Uterus (tissue), 2 donors: ENCODE measurements at regions not wholly inside any gene's neighbourhood (a gene's known extent, or its start where the extent isn't known, plus 50 kb on each side); places are given as distances from the start of the nearest gene placed in this dataset.

Experiments
- POLR2A ChIP-seq, 2 donors: fragments of 450-650 bp; IDR thresholded peaks; one replicate each; pipeline ENCODE4 v1.6.1; 2016; ENCODE audit warnings: antibody characterized with exemption in 2 of 2, mild to moderate bottlenecking in 1 of 2, moderate library complexity in 1 of 2
- TF ChIP-seq, protein P1 (sequence below), 4 experiments: fragments of 200-600 bp in 2 of 4; fragments of 450-650 bp in 2 of 4; sonication (generic) in 2 of 4; IDR thresholded peaks; one replicate each; pipeline ENCODE4 v1.5.1; 2016 to 2019; ENCODE audit warnings: antibody characterized with exemption in 4 of 4, mild to moderate bottlenecking in 2 of 4, moderate library complexity in 1 of 4

DNA sequence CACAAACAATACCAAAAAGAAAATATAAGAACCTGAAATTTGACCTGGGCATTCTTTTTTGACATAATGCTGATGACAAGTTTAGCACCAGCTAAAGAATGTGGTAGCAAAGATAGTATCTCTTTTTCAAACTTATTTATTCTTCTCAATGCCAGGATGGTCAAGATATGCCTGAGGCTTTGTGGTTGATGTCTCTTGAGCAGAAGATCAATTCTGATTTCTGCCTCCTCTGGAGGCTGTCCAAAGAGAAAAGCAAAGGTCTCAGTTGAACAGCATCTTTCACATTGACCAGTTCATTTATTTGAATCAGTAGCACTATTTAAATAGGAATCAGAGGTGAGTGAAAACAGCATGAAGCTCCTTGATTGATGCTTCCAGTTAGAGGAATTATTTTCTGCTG lies 588.2 kb downstream of the HTR1A start:
- TF ChIP-seq, protein P1, sequence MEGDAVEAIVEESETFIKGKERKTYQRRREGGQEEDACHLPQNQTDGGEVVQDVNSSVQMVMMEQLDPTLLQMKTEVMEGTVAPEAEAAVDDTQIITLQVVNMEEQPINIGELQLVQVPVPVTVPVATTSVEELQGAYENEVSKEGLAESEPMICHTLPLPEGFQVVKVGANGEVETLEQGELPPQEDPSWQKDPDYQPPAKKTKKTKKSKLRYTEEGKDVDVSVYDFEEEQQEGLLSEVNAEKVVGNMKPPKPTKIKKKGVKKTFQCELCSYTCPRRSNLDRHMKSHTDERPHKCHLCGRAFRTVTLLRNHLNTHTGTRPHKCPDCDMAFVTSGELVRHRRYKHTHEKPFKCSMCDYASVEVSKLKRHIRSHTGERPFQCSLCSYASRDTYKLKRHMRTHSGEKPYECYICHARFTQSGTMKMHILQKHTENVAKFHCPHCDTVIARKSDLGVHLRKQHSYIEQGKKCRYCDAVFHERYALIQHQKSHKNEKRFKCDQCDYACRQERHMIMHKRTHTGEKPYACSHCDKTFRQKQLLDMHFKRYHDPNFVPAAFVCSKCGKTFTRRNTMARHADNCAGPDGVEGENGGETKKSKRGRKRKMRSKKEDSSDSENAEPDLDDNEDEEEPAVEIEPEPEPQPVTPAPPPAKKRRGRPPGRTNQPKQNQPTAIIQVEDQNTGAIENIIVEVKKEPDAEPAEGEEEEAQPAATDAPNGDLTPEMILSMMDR (IDR thresholded peaks at IDR 0.05): no peak
- TF ChIP-seq POLR2A (IDR thresholded peaks at IDR 0.05): no peak
